Liver (tissue), 2 donors: ENCODE measurements at regions not wholly inside any gene's neighbourhood (a gene's known extent, or its start where the extent isn't known, plus 50 kb on each side); places are given as distances from the start of the nearest gene placed in this dataset.

Experiments
- YY1 ChIP-seq: IDR thresholded peaks from 2 replicates; pipeline ENCODE4 v1.6.1; 2016; ENCODE audit warnings: antibody characterized with exemption, mild to moderate bottlenecking
- TF ChIP-seq, protein P1 (sequence below): fragments of 150-350 bp; IDR thresholded peaks from 2 replicates; pipeline ENCODE4 v1.5.1; 2017; ENCODE audit warnings: improper control_type of control experiment, low read depth, low read length; ENCODE audit not compliant: missing input control
- donor health status: healthy.

DNA sequence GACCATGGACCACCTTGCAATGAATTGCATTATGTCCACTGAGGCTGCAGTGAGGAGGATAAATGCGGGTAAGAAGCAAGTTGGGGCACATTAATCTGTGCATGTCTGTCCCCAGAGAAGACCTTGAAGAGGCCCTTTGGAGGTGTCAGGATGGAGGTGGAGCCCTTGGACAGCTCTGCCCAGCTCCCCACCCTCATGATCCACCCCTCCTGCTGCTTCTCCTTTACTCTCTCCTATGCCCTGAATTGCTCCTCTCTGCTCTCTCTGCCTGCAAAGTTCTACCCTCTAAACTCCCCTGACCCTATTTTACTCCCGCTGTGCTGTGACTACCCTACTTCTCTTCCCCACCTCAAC is 292.4 kb upstream of the USP24 start:
- TF ChIP-seq, protein P1, sequence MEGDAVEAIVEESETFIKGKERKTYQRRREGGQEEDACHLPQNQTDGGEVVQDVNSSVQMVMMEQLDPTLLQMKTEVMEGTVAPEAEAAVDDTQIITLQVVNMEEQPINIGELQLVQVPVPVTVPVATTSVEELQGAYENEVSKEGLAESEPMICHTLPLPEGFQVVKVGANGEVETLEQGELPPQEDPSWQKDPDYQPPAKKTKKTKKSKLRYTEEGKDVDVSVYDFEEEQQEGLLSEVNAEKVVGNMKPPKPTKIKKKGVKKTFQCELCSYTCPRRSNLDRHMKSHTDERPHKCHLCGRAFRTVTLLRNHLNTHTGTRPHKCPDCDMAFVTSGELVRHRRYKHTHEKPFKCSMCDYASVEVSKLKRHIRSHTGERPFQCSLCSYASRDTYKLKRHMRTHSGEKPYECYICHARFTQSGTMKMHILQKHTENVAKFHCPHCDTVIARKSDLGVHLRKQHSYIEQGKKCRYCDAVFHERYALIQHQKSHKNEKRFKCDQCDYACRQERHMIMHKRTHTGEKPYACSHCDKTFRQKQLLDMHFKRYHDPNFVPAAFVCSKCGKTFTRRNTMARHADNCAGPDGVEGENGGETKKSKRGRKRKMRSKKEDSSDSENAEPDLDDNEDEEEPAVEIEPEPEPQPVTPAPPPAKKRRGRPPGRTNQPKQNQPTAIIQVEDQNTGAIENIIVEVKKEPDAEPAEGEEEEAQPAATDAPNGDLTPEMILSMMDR, result no peak
- TF ChIP-seq YY1, result no peak
